HUES64 (cell line): ENCODE measurements at regions not wholly inside any gene's neighbourhood (a gene's known extent, or its start where the extent isn't known, plus 50 kb on each side); places are given as distances from the start of the nearest gene placed in this dataset.
"Not testable (repeated sequence)": the region's sequence is repeated elsewhere in the genome, so short reads cannot be mapped to it uniquely, and the experiment has no call there.

Source experiments
- H3K27ac ChIP-seq: 2 replicates; pipeline ENCODE4 v1.7.0; 2013; ENCODE audit warnings: low read depth, low read length, inconsistent platforms
- H3K27me3 ChIP-seq: 2 replicates; pipeline ENCODE4 v1.6.1; 2013; ENCODE audit warnings: mild to moderate bottlenecking, low read length; ENCODE audit not compliant: insufficient read depth
- H3K36me3 ChIP-seq: 2 replicates; pipeline ENCODE4 v1.6.1; 2013; ENCODE audit warnings: mild to moderate bottlenecking, low read length; ENCODE audit not compliant: insufficient read depth
- H3K4me1 ChIP-seq: 2 replicates; pipeline ENCODE4 v1.6.1; 2013; ENCODE audit warnings: mild to moderate bottlenecking, low read length, moderate library complexity; ENCODE audit not compliant: insufficient read depth
- H3K4me3 ChIP-seq: 2 replicates; pipeline ENCODE4 v1.5.1; 2013; ENCODE audit warnings: mild to moderate bottlenecking, low read length, moderate library complexity
- H3K9ac ChIP-seq: 2 replicates; pipeline ENCODE4 v1.6.1; 2013; ENCODE audit warnings: mild to moderate bottlenecking, low read depth, low read length
- H3K9me3 ChIP-seq: 2 replicates; pipeline ENCODE4 v1.6.1; 2013; ENCODE audit warnings: low read depth, low read length; ENCODE audit not compliant: insufficient read depth
- WGBS: fragments of 150-250, 120-280 bp; methylation state at CpG from one replicate; pipeline ENCODE4 v1.1.7; 2013; ENCODE audit warnings: missing lambda C conversion rate; 5-methylcytosine and 5-hydroxymethylcytosine counted together

- Histone ChIP-seq H3K4me3 (no peak overlapping the region), H3K36me3 (no peaks in the 10 kb centered on the region), H3K27ac (peak overlapping the region; percentile 84), H3K4me1 (peaks cover 56% of the 10 kb centered on the region), H3K9me3 (no peaks in the 10 kb centered on the region), H3K9ac (no peak overlapping the region), H3K27me3 (no peaks in the 10 kb centered on the region)
- WGBS: 53% methylated on average over 3 of the region's 3 CpGs
Measured at GRCh38 chr12:75632442-75632841, 121.0 kb upstream of the KRR1 start.

- Histone ChIP-seq H3K4me1 (peaks cover 57% of the 10 kb centered on the region), H3K36me3 (no peaks in the 10 kb centered on the region), H3K9me3 (no peaks in the 10 kb centered on the region), H3K27ac (peak overlapping the region; percentile 84; the same call in 1 of the 2 replicates), H3K4me3 (no peak overlapping the region), H3K9ac (no peak overlapping the region), H3K27me3 (no peaks in the 10 kb centered on the region)
- 88% methylated on average over 4 of the region's 5 CpGs for WGBS
Measured at GRCh38 chr12:75631831-75632230, 120.4 kb upstream of the KRR1 start.

GRCh38 chr12:75630091-75630490, 118.7 kb upstream of the KRR1 start:
- no peak overlapping the region for H3K27ac ChIP-seq
- no peaks in the 10 kb centered on the region for H3K36me3 ChIP-seq
- H3K9ac ChIP-seq: no peak overlapping the region
- no peaks in the 10 kb centered on the region for H3K27me3 ChIP-seq
- WGBS: 49% methylated on average over 2 of the region's 2 CpGs
- H3K9me3 ChIP-seq: no peaks in the 10 kb centered on the region
- no peak overlapping the region for H3K4me3 ChIP-seq
- H3K4me1 ChIP-seq: peaks cover 41% of the 10 kb centered on the region

- no peak overlapping the region for H3K9ac ChIP-seq
- no peak overlapping the region for H3K4me3 ChIP-seq
- H3K27ac ChIP-seq: no peak overlapping the region
Measured at GRCh38 chr12:75628916-75629315, 117.5 kb upstream of the KRR1 start.

GRCh38 chr12:75628511-75628910, 117.1 kb upstream of the KRR1 start:
- peaks cover 31% of the 10 kb centered on the region for H3K4me1 ChIP-seq
- no peaks in the 10 kb centered on the region for H3K27me3 ChIP-seq
- H3K36me3 ChIP-seq: no peaks in the 10 kb centered on the region
- H3K9me3 ChIP-seq: no peaks in the 10 kb centered on the region
- H3K9ac ChIP-seq: no peak overlapping the region
- no CpG with 5 or more reads among the region's 1 CpG for WGBS
- no peak overlapping the region for H3K27ac ChIP-seq
- H3K4me3 ChIP-seq: no peak overlapping the region

More at GRCh38 chr12:75628916-75629315, 117.5 kb upstream of the KRR1 start:
- no peaks in the 10 kb centered on the region for H3K9me3 ChIP-seq
- peaks cover 34% of the 10 kb centered on the region for H3K4me1 ChIP-seq
- no peaks in the 10 kb centered on the region for H3K36me3 ChIP-seq
- H3K27me3 ChIP-seq: no peaks in the 10 kb centered on the region

- Histone ChIP-seq H3K4me3 (no peak overlapping the region), H3K36me3 (no peaks in the 10 kb centered on the region), H3K27ac (no peak overlapping the region; the same call in 1 of the 2 replicates), H3K4me1 (peaks cover 8% of the 10 kb centered on the region), H3K9me3 (no peaks in the 10 kb centered on the region), H3K27me3 (no peaks in the 10 kb centered on the region), H3K9ac (no peak overlapping the region)
- 53% methylated on average over 4 of the region's 4 CpGs for WGBS
Measured at GRCh38 chr12:75623631-75624154, 112.3 kb upstream of the KRR1 start.

- Histone ChIP-seq H3K4me1 (peaks cover 8% of the 10 kb centered on the region), H3K27ac (no peak overlapping the region), H3K9ac (no peak overlapping the region), H3K36me3 (no peaks in the 10 kb centered on the region), H3K27me3 (no peaks in the 10 kb centered on the region), H3K4me3 (no peak overlapping the region), H3K9me3 (no peaks in the 10 kb centered on the region)
- 91% methylated on average over 1 of the region's 1 CpG for WGBS
Measured at GRCh38 chr12:75622492-75622891, 111.1 kb upstream of the KRR1 start.

GRCh38 chr12:75614396-75614795, 103.0 kb upstream of the KRR1 start:
- H3K4me3 ChIP-seq, H3K36me3 ChIP-seq, H3K9ac ChIP-seq, H3K9me3 ChIP-seq, H3K27me3 ChIP-seq, H3K27ac ChIP-seq, H3K4me1 ChIP-seq: not testable (repeated sequence)
- WGBS: 97% methylated on average over 3 of the region's 4 CpGs

- H3K9ac ChIP-seq: no peak overlapping the region
- H3K36me3 ChIP-seq: no peaks in the 10 kb centered on the region
- no peak overlapping the region for H3K27ac ChIP-seq
- 91% methylated on average over 4 of the region's 4 CpGs for WGBS
- no peaks in the 10 kb centered on the region for H3K9me3 ChIP-seq
- H3K27me3 ChIP-seq: no peaks in the 10 kb centered on the region
- H3K4me3 ChIP-seq: no peak overlapping the region
- H3K4me1 ChIP-seq: no peaks in the 10 kb centered on the region
Measured at GRCh38 chr12:75613981-75614380, 102.6 kb upstream of the KRR1 start.

GRCh38 chr12:75611041-75611440, 99.6 kb upstream of the KRR1 start:
- H3K4me3 ChIP-seq: no peak overlapping the region
- 93% methylated on average over 4 of the region's 4 CpGs for WGBS
- H3K27me3 ChIP-seq: no peaks in the 10 kb centered on the region
- no peak overlapping the region for H3K27ac ChIP-seq
- no peaks in the 10 kb centered on the region for H3K4me1 ChIP-seq
- H3K9ac ChIP-seq: no peak overlapping the region
- H3K9me3 ChIP-seq: no peaks in the 10 kb centered on the region
- no peaks in the 10 kb centered on the region for H3K36me3 ChIP-seq

- Histone ChIP-seq H3K4me1 (no peaks in the 10 kb centered on the region), H3K27me3 (no peaks in the 10 kb centered on the region), H3K9me3 (no peaks in the 10 kb centered on the region), H3K9ac (no peak overlapping the region), H3K4me3 (no peak overlapping the region), H3K36me3 (no peaks in the 10 kb centered on the region), H3K27ac (no peak overlapping the region)
- 90% methylated on average over 3 of the region's 3 CpGs for WGBS
Measured at GRCh38 chr12:75606956-75607355, 95.5 kb upstream of the KRR1 start.

GRCh38 chr12:75606151-75606550, 94.7 kb upstream of the KRR1 start:
- Histone ChIP-seq H3K4me3 (no peak overlapping the region), H3K27ac (no peak overlapping the region), H3K4me1 (no peaks in the 10 kb centered on the region), H3K27me3 (no peaks in the 10 kb centered on the region), H3K9ac (no peak overlapping the region), H3K9me3 (no peaks in the 10 kb centered on the region), H3K36me3 (no peaks in the 10 kb centered on the region)
- 95% methylated on average over 2 of the region's 2 CpGs for WGBS
